ENCODE measurements at regions not wholly inside any gene's neighbourhood (a gene's known extent, or its start where the extent isn't known, plus 50 kb on each side); places are given as distances from the start of the nearest gene placed in this dataset.

GRCh38 chr13:33379608-33380007, 94.1 kb upstream of the STARD13 start:
- TF ChIP-seq POLR2AphosphoS5 (IDR thresholded peaks at IDR 0.05; ENCODE audit: borderline replicate concordance, low read depth, low read length): no peak
- no peak for TF ChIP-seq EZH2 (IDR thresholded peaks at IDR 0.05)

Measured in SK-N-MC (cell line).